NCI-H1092 (cell line): ENCODE measurements at regions not wholly inside any gene's neighbourhood (a gene's known extent, or its start where the extent isn't known, plus 50 kb on each side); places are given as distances from the start of the nearest gene placed in this dataset.

ENCODE experiments used
- DNase-seq: peaks from one replicate; lab custom pipeline; 2025; lab: John Stamatoyannopoulos, UW

- no peak for DNase-seq
These were observed 336.4 kb upstream of the BTBD3 start for GRCh38 chr20:11581271-11581670.

DNA sequence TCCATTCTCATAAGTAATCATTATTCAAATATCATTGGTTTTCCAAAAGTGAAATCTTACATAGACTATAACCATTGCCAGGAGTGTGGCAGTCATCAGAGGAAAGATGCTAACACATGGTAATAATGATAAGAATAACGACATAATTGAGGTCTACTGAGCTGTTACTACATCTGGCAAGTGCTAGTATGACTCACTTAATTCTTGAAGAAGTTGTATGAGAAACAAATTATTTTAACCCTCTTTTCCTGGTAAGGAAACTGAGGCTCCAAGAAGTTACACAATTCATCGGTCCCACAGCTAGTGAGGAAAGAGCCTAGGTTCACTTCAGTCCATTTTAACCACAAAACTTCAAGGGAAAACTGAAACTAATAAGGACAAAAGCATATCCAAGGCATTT, 335.6 kb upstream of the BTBD3 start:
- no peak for DNase-seq

- peak; percentile 17 for DNase-seq
These were observed 331.8 kb upstream of the BTBD3 start for GRCh38 chr20:11585752-11586352.

DNA sequence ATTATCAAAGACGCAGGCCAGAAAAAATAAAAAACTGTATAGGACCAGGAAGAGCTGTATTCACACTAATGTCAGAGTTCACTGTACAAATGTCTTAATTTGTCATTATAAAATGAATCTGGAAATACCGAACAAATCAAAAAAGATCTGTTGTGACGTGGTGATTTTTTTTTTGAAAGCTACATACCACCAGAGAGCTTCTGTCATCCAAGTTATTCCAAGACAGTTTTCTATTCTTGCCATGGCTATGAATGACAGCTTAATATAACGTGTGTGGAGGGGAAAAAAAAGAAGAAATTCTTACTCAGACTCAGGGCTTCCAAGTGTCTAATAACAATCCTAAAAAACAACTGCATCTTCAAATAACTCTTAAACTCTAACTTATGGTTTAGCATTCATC, 328.8 kb upstream of the BTBD3 start:
- DNase-seq, result no peak

GRCh38 chr20:11591965-11592364, 325.7 kb upstream of the BTBD3 start:
- DNase-seq, result no peak

DNA sequence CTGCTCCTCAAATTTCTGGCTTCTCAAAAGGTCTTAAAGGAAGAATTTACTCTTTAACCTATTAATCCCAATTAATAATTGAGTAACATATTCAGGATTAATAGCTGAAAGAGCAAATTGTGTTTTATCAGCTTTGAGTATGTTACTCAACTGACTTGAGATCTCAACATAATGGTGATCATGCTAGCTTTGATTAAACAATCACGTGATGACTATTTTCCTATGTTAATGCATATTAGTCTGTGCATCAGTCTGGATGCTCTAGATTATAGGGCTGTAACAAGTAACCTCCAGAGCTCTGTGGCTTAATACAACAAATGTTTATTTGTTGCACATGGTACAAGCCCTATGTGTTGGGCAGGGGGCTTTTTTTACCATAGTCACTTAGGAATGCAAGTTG, 313.4 kb upstream of the BTBD3 start:
- no peak for DNase-seq

DNA sequence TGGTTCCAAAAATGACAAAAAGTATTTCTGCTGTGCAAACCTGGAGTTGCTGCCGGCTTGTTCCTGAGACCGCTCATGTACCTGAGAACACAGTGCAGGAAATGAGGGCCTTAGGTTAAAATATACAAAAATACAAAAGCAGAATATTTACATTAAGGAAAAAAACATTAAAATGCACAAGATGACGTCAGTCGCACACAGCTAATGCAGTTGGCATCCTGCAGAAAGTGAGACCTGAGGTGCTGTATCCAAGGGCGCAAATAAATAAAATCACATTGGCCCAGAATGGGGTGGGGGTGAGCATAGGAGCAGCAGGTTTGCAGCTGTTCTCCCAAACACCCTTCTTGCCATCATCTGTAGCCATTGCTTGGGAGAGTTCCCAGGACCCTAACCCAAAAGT, 310.6 kb upstream of the BTBD3 start:
- no peak for DNase-seq

DNA sequence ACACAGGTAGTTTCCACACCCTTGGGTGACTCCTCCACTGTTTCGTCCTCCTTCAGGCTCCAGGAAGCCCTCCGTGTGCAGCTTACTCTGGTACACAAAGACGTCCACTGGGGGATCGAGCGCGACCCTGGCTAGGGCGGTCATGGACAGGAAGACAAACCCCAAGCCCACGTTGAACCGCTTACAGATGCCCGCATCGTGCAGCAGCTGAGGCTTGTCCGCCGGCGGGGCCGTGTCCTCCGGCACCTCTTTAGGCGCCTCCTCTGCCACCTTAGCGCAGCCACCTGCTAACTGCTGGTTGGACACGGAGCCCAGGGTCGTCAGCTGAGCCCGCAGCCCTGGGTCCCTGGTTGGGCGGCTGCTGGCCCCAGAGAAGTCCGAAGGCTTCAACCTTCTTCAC, 309.0 kb upstream of the BTBD3 start:
- DNase-seq, result no peak

GRCh38 chr20:11624704-11625103, 293.0 kb upstream of the BTBD3 start:
- DNase-seq, result no peak

GRCh38 chr20:11626551-11626950, 291.1 kb upstream of the BTBD3 start:
- no peak for DNase-seq

- no peak for DNase-seq
These were observed 274.8 kb upstream of the BTBD3 start for GRCh38 chr20:11642866-11643265.

GRCh38 chr20:11646359-11646758, 271.3 kb upstream of the BTBD3 start:
- DNase-seq, result no peak

DNA sequence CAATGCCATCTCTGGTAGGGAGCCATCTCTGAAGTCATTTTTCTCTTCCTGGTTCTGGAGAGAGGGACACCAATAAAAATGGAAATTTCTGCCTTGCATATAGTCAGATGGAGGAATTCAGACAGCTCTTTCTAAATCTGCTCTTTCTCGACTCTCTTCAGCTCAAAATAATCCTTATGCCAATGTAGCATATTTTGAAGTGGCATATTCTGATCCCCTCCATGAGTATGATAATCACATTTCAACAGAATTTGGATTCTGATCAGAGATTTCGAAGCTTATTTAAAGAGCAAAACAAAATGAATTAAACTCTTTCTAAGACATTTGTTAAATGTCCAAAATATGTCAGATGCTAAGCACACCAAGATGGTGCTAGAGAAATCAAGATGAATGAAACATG, 267.1 kb upstream of the BTBD3 start:
- DNase-seq, result no peak

- no peak for DNase-seq
These were observed 266.6 kb upstream of the BTBD3 start for GRCh38 chr20:11651138-11651537.

- no peak for DNase-seq
These were observed 266.0 kb upstream of the BTBD3 start for GRCh38 chr20:11651647-11652046.

DNA sequence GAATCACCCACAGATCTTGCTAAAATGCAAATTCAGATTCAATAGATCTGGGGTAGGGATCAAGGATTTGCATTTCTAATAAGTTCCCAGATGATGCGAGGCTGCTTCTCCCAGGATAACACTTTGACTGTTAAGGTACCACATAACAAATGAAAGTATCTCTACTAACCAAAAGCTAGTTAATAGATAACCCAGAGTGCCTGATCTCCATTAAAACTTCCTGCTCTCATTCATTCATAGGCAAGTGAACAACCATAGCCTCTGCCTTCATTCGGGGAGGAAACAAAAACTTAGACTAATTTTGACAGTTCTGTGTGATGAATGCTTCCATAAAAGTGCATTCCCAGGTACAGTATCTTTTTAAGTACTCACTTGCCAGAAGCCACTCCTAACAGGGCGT, 265.6 kb upstream of the BTBD3 start:
- DNase-seq, result no peak

DNA sequence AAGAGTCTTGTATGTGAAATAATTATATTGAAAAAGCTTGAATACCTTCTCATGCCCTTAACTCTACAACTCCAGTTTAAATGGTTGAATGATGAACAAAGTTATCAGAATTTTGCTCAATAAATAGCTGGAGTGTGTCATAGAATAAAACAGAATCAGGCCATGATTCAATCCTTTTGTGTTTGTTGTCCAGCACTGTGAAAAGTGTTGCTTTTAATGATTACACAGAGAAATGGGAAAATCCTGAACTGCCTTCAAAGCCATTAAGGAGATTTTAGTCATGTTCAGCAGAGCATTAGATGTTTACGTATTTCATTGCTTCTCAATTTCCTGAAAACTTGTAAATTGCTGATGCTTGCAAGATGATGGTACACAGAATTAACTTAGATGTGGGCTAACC, 262.9 kb upstream of the BTBD3 start:
- DNase-seq, result no peak

GRCh38 chr20:11660673-11661072, 257.0 kb upstream of the BTBD3 start:
- no peak for DNase-seq

- DNase-seq, result no peak
These were observed 246.6 kb upstream of the BTBD3 start for GRCh38 chr20:11671015-11671511.

DNA sequence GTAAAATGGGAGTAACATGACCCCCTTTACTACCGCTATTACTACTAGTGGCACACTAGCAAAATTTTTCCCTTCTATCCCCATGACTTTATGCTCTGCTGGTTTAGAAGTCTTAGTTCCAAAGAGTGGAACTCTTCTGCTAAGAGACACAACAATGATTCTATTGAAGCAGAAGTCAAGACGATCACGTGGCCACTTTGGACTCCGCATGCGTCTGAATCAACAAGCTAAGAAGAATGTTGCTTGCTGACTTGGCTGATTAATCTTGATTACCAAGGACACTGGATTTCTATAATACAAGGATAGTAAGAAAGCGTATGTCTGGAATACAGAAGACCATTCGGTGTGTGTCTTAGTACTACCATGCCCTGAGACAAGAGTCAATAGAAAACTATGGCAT, 244.7 kb upstream of the BTBD3 start:
- DNase-seq, result no peak

GRCh38 chr20:11675920-11676629, 241.6 kb upstream of the BTBD3 start:
- DNase-seq, result no peak

GRCh38 chr20:11676630-11677287, 240.9 kb upstream of the BTBD3 start:
- DNase-seq, result peak; percentile 5

GRCh38 chr20:11677428-11677827, 240.3 kb upstream of the BTBD3 start:
- no peak for DNase-seq
